ENCODE measurements at regions not wholly inside any gene's neighbourhood (a gene's known extent, or its start where the extent isn't known, plus 50 kb on each side); places are given as distances from the start of the nearest gene placed in this dataset.

DNA sequence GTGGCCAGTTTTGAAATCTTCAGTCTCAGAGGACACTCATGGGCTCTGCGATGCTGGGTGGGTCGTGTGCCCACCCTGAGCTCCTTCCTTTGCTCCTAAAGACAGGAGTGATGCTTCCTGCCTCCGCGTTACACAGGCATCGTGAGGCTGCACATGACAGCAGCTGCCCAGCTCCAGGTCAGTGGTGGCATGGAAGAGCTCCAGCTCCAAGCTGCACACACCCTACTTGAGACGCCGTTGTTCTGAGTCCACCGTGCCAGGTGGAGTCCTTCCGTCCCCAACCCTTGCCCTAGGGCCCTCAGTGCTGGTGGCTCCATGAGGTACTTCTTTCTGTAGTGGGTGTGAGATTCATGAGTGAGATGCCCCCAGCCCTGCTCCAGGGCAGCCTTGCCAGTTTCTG lies 794.1 kb downstream of the BRD1 start:
- TF ChIP-seq, protein P1, sequence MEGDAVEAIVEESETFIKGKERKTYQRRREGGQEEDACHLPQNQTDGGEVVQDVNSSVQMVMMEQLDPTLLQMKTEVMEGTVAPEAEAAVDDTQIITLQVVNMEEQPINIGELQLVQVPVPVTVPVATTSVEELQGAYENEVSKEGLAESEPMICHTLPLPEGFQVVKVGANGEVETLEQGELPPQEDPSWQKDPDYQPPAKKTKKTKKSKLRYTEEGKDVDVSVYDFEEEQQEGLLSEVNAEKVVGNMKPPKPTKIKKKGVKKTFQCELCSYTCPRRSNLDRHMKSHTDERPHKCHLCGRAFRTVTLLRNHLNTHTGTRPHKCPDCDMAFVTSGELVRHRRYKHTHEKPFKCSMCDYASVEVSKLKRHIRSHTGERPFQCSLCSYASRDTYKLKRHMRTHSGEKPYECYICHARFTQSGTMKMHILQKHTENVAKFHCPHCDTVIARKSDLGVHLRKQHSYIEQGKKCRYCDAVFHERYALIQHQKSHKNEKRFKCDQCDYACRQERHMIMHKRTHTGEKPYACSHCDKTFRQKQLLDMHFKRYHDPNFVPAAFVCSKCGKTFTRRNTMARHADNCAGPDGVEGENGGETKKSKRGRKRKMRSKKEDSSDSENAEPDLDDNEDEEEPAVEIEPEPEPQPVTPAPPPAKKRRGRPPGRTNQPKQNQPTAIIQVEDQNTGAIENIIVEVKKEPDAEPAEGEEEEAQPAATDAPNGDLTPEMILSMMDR (IDR thresholded peaks at IDR 0.05; ENCODE audit: insufficient read depth, low read length, poor library complexity, severe bottlenecking), result no peak
- no peak for TF ChIP-seq EZH2phosphoT487 (conservative IDR thresholded peaks at IDR 0.05; ENCODE audit: low read length)
